ENCODE measurements at regions not wholly inside any gene's neighbourhood (a gene's known extent, or its start where the extent isn't known, plus 50 kb on each side); places are given as distances from the start of the nearest gene placed in this dataset.

DNA sequence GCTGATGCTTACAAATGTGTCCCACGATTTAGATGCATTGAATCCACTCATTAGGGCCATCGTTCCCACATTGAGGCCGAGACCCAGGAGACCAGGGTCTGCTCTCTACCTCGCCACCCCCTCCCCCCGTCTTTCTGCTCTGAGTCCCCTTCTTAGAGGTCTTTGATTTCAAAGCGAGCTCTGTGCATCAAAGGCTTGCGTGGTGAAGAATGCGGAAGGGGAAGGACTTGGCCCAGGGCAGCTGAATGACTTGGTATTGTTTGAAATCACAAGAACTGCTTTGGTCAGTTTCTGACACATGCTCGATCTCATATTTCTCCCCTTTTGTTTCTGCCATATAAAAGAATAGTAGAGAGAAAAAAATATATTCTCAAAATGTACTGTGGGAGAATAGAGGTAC is 78.3 kb upstream of the IRX1 start:
- TF ChIP-seq, protein P1, sequence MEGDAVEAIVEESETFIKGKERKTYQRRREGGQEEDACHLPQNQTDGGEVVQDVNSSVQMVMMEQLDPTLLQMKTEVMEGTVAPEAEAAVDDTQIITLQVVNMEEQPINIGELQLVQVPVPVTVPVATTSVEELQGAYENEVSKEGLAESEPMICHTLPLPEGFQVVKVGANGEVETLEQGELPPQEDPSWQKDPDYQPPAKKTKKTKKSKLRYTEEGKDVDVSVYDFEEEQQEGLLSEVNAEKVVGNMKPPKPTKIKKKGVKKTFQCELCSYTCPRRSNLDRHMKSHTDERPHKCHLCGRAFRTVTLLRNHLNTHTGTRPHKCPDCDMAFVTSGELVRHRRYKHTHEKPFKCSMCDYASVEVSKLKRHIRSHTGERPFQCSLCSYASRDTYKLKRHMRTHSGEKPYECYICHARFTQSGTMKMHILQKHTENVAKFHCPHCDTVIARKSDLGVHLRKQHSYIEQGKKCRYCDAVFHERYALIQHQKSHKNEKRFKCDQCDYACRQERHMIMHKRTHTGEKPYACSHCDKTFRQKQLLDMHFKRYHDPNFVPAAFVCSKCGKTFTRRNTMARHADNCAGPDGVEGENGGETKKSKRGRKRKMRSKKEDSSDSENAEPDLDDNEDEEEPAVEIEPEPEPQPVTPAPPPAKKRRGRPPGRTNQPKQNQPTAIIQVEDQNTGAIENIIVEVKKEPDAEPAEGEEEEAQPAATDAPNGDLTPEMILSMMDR (IDR thresholded peaks at IDR 0.05; ENCODE audit: low read depth, low read length, missing control alignments), result no peak
- H3K4me3 ChIP-seq (ENCODE audit: low read depth, low read length), result no peak overlapping the region
- in situ Hi-C loops (cut with HindIII; ENCODE audit: low sequenced_read_pairs), result no loop called here
- DNase-seq (ENCODE audit: low read depth), result no peak

DNA sequence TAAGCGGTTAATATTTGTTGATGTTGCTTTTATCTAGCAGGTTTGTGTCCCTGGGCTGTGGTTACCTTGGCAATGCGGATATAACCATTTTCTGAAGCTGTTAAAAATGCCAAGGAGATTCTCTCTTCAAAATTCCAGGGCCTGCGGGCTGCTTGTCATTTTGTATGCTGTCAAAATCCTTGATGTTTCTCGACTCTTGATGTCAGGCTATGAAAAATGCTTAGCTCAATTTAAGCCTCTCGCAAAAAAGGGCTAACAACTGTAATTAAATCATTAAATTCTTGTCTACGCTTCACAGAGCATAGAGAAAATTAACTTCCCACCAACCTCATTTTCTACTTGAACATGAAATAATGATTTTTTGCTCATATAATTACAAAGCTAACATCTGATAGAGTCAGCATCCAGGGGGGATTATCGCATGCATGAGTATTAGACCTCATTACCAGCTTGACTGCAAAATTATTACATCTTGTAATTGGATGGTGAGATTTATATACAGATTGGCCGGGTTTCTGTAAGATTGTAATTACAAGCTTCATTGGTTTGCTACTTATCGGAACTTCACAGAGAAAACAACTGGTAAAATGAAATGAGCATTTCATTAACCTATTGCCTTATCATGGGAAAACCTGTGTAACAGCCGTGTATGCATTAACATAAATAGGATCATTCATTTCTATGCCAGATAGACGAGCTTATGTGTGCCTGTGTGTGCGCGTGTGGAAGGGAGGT is 83.1 kb upstream of the IRX1 start:
- TF ChIP-seq, protein P1 (IDR thresholded peaks at IDR 0.05; ENCODE audit: low read depth, low read length, missing control alignments), result no peak
- in situ Hi-C loops (cut with HindIII; ENCODE audit: low sequenced_read_pairs), result no loop called here
- no peak for DNase-seq (ENCODE audit: low read depth)
- no peak overlapping the region for H3K4me3 ChIP-seq (ENCODE audit: low read depth, low read length)

DNA sequence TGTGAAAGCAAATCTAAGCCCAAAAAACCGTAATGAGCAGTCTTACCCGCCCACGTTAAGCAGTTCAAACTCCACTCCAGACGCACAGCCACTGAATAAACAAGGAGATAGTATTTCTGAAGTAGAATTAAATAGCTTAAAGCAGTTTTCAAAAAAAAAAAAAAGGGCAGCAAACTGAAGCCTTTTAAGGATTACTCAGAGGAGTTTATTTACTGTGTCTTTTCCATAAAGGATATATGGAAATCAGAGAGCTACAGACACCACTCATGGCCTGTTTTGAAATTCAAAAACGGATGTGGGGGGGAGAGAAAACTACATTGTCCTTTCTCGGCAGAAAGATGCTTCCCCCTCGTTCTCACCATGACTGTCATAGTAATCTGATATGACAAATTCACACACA is 83.7 kb upstream of the IRX1 start:
- in situ Hi-C loops (cut with HindIII; ENCODE audit: low sequenced_read_pairs), result no loop called here
- TF ChIP-seq, protein P1 (IDR thresholded peaks at IDR 0.05; ENCODE audit: low read depth, low read length, missing control alignments), result no peak
- no peak for DNase-seq (ENCODE audit: low read depth)
- no peak overlapping the region for H3K4me3 ChIP-seq (ENCODE audit: low read depth, low read length)

DNA sequence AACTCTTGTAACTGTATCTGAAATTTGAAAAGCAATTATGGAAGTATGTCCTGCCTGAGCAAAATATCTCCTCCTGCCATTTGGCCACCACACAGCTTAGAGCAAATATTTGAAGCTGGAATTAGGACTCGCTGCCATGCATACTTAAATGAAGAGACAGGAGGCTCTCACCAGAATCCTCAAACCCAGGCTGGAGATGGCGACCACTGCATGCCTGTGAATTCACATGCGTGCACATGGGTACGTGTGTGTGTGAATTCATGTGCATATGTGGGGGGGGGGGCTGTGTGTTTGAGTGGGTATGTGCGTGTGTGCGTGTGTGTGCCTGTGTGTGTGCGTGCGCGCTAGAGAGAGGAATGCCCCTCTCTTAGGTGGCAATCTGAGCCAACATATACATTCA is 84.1 kb upstream of the IRX1 start:
- DNase-seq (ENCODE audit: low read depth), result no peak
- in situ Hi-C loops (cut with HindIII; ENCODE audit: low sequenced_read_pairs), result no loop called here
- TF ChIP-seq, protein P1 (IDR thresholded peaks at IDR 0.05; ENCODE audit: low read depth, low read length, missing control alignments), result no peak
- no peak overlapping the region for H3K4me3 ChIP-seq (ENCODE audit: low read depth, low read length)

DNA sequence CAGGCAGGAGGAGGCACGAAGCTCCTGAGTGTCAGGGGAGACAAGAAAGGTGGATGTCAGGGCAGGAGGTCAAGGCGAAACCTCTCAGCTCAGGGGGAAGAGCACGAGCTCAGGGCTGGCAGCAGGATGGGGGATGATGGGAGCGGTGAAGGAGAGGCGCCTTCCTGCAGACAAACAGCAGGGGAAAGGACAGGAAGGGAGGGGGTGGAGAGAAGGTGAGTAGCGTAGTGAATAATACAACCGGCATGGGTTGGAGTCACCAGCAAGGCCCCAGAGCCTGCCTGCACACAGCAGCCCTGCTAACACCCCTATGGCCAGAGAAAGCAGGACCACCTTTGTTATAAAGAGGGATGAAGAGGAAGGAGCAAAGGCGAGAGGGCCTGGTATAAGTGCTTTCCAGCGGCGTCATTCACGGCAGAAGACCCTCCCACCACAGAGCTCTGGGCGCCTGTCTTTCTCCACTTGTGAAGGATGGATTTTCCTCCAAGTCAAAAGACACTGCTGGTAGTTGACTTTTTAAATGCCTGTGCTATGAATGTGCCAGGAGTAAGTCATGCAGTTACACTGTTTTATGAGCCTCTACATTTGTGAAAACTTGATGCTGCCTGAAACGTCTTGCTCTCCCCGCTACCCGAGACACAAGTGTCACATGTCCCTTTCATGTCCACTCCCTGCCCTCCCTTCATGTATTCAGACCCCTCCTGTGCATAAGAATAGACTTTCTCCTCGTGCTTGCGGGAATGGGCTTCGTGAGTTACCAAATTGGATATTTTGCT is 84.8 kb upstream of the IRX1 start:
- DNase-seq (ENCODE audit: low read depth), result no peak
- no peak overlapping the region for H3K4me3 ChIP-seq (ENCODE audit: low read depth, low read length)
- in situ Hi-C loops (cut with HindIII; ENCODE audit: low sequenced_read_pairs), result no loop called here
- TF ChIP-seq, protein P1 (IDR thresholded peaks at IDR 0.05; ENCODE audit: low read depth, low read length, missing control alignments), result no peak

DNA sequence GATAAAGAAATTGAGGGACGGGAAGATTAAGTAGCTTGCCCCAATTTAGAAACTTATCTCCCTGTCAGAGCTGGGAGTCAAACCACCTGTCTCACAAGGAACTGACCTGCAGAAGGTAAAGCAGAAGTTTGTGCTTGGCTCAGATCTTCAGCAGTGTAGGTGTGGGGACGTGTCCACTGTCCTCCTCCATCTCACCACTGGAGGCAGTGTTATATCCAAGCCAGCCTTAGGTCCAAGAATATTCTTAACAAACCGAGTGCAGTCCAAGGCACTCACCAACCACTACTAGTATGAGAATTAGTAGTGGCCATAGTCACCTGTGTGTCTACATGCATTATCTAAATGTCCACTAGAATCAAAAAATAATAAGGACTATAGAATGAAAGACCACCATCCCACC is 86.3 kb upstream of the IRX1 start:
- H3K4me3 ChIP-seq (ENCODE audit: low read depth, low read length), result no peak overlapping the region
- no peak for DNase-seq (ENCODE audit: low read depth)
- in situ Hi-C loops (cut with HindIII; ENCODE audit: low sequenced_read_pairs), result no loop called here
- TF ChIP-seq, protein P1 (IDR thresholded peaks at IDR 0.05; ENCODE audit: low read depth, low read length, missing control alignments), result no peak

Data from astrocyte of the cerebellum (primary cell).